ENCODE measurements at regions not wholly inside any gene's neighbourhood (a gene's known extent, or its start where the extent isn't known, plus 50 kb on each side); places are given as distances from the start of the nearest gene placed in this dataset.
A peak's percentile ranks its signal among the peaks of the same experiment; 100 is the strongest.

DNA sequence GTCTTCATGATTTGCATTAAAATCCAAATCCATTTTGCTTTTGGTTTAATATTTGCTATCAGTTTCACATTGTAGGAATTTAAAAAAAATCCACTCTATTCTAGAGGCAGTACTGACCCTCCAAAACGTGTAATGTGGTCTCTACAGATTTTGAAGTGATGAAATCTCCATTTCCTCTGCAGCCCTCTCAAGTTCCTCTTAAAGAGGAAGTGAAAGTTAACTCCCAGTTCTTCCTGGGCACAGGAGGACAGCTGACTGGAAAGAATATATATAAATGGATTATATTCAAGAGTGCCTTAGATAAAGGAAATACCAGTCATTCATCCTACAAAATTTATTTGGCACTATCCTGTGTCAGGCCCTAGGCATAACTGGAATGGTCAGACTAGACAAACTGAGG lies 83.5 kb upstream of the PLCL2 start:
- peak; percentile 3 to 43 for DNase-seq
- Histone ChIP-seq H3K9me3 (replicated peaks) (no peaks in the 10 kb centered on the region), H3K27me3 (no peaks in the 10 kb centered on the region), H3K4me3 (peak overlapping the region; percentile 11), H3K4me1 (peaks cover 21% of the 10 kb centered on the region), H3K36me3 (no peaks in the 10 kb centered on the region), H3K27ac (peak overlapping the region; percentile 38)

DNA sequence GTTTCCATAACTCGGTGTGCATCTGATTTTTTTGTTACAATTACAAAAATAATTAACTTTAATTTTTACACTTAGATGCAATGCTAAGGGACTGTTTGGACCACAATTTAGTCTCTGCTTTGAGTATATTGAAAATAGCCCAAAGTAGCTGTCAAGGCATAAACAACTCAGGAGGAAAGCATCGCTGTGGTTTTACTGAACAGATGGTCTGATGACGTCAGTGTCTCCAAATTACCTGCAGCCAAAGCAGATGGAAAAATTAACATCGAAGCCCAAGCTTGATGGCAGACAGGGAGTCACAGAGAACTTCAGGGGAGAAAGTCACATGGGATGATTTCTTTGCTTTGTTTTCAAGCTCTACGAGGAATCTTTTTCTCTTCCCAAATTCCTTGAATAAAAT lies 83.1 kb upstream of the PLCL2 start:
- peak; percentile 26 to 67 for DNase-seq
- Histone ChIP-seq H3K9me3 (replicated peaks) (no peaks in the 10 kb centered on the region), H3K27me3 (no peaks in the 10 kb centered on the region), H3K4me1 (peaks cover 21% of the 10 kb centered on the region), H3K36me3 (no peaks in the 10 kb centered on the region), H3K4me3 (peak overlapping the region; percentile 11), H3K27ac (peak overlapping the region; percentile 38)

DNA sequence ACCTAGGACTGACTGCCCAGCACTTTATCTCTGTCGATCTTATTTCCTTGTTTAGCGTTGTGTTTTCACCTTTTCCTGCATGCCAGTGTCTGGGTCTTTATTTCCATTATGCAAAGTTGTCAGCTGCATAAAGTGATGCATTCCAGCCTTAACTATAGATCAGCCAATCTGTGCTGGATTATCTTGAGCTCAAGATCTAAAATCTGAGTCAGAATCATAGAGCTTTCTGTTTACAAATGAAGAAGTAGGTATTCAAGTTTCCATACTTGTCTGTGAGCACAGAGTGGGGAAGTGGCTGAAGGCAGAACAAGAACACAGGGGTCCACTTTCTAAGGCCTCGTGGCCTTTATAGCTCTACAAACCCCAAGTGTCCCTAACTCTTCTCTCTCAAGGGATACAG lies 82.4 kb upstream of the PLCL2 start:
- Histone ChIP-seq H3K27ac (no peak overlapping the region), H3K27me3 (no peaks in the 10 kb centered on the region), H3K4me3 (no peak overlapping the region), H3K36me3 (no peaks in the 10 kb centered on the region), H3K9me3 (replicated peaks) (no peaks in the 10 kb centered on the region), H3K4me1 (peaks cover 21% of the 10 kb centered on the region)
- no peak for DNase-seq

DNA sequence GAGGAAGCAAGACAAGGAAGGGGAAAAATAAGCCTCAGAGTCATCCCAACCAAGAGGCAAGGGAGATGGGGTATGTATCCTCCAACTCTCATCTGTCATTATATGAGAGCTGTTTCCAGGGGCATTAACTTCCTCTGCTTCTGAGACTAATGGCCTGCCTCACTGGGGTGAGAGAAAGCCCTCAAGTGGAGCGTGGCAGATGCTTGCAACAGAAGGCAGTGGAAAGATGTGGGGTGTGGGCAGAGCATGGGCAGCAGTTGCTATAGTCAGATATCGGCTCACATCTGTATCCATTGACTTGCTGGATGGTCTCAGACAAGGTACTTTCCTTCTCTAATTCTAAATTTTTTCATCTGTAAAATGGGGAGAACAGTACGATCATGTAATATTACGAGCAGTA lies 81.7 kb upstream of the PLCL2 start:
- Histone ChIP-seq H3K27me3 (no peaks in the 10 kb centered on the region), H3K4me1 (peaks cover 21% of the 10 kb centered on the region), H3K4me3 (no peak overlapping the region), H3K36me3 (no peaks in the 10 kb centered on the region), H3K27ac (no peak overlapping the region), H3K9me3 (replicated peaks) (no peaks in the 10 kb centered on the region)
- DNase-seq, result no peak

DNA sequence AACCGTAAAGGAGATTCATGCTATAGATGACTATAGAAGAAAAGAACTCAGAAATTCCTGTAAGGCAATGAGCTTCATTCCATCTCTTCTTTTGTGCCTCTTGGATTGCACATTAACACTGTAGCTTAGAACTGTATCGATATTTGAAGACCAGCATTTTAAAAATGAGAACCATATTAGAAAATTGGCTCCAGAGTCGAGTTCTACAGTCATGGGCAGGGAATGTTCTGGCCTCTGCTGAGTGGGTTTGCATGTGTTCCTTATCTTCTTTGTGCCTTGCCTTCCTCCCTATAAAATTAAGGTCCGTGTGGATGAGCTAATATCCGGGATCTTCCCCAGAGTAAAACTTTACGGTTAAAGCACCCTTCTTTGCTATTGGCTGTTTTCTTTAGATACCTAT lies 77.4 kb upstream of the PLCL2 start:
- Histone ChIP-seq H3K36me3 (no peaks in the 10 kb centered on the region), H3K4me3 (no peak overlapping the region), H3K9me3 (replicated peaks) (no peaks in the 10 kb centered on the region), H3K27me3 (no peaks in the 10 kb centered on the region), H3K27ac (no peak overlapping the region), H3K4me1 (peaks cover under 1% of the 10 kb centered on the region; the same call in 1 of the 2 replicates)
- DNase-seq, result no peak

DNA sequence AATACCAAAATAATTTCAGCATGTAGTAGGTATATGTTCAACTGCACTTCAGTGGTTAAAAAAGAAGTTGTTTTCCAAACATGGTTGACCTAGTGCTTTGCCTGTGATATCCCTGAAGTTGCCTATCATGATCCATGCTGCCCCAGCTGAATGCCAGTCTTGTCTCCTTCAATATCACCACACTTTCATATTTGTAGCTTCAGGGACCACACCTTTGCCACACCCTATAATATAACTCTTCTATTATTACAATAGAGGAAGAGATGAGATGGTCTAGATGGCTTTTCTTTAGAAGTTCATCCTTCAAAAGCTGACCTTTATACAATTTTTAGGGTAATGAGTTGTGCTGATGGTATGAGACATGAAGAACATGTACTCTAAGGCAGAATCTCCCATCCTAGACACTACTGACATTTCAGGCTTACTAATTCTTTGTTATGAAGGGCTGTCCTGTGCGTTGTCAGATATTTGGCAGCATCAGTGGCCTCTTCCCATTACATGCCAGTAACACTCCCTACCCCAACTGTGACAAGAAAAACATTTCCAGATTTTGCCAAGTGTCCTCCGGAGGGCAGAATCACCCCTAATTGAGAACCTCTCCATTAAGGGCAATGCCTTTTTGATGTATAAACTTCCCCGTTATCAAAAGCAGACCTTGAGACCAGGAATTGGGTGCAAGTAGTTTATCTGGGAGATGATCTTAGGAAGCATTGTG lies 76.2 kb upstream of the PLCL2 start:
- H3K4me1 ChIP-seq, result peaks cover under 1% of the 10 kb centered on the region; the same call in 1 of the 2 replicates
- H3K36me3 ChIP-seq, result no peaks in the 10 kb centered on the region
- no peaks in the 10 kb centered on the region for H3K27me3 ChIP-seq
- H3K27ac ChIP-seq, result no peak overlapping the region
- no peak for DNase-seq
- H3K9me3 ChIP-seq (replicated peaks), result no peaks in the 10 kb centered on the region
- no peak overlapping the region for H3K4me3 ChIP-seq

DNA sequence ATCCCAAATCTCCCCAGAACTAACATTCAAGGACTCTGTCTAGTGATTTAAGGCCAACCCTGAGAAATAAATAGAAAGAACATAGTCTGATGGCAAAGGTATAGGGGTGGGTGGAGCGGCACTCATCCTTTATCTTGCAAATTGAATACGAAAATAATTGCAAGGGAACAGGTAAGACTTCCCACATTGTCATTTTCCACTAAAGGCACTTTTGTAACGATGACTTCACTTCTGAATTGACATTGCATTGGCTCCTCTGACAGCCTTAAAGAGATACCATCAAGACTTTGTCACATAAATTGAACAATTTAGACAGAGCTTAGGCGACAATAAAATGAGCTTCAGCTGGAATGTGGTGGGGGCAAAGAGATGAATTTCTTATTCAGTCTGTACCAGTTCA lies 75.3 kb upstream of the PLCL2 start:
- H3K27ac ChIP-seq, result no peak overlapping the region
- H3K9me3 ChIP-seq (replicated peaks), result no peaks in the 10 kb centered on the region
- no peak for DNase-seq
- peaks cover 3% of the 10 kb centered on the region; the same call in 1 of the 2 replicates for H3K4me1 ChIP-seq
- no peaks in the 10 kb centered on the region for H3K36me3 ChIP-seq
- H3K27me3 ChIP-seq, result no peaks in the 10 kb centered on the region
- H3K4me3 ChIP-seq, result no peak overlapping the region

DNA sequence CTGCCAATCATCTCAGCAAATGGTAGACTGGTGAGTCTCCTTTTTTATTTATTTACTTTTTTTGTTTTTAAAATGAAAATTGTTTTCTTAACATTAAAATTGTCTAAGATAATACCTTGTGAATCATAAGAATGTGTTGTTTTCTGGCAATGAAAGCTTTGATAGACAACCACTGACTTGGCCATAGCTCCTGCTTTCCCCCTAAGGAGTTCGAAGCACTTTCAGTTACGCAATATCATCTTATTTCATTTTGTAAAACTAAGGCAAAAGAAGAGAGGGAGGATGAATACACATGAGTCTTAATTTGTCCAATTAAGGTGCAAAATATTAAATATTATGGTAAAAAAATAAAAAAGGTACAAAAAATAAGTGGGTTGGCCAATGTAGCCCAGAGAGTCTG lies 74.8 kb upstream of the PLCL2 start:
- H3K4me1 ChIP-seq, result peaks cover 3% of the 10 kb centered on the region; the same call in 1 of the 2 replicates
- no peaks in the 10 kb centered on the region for H3K9me3 ChIP-seq (replicated peaks)
- DNase-seq, result no peak
- no peak overlapping the region for H3K4me3 ChIP-seq
- H3K27ac ChIP-seq, result no peak overlapping the region
- H3K27me3 ChIP-seq, result no peaks in the 10 kb centered on the region
- no peaks in the 10 kb centered on the region for H3K36me3 ChIP-seq

DNA sequence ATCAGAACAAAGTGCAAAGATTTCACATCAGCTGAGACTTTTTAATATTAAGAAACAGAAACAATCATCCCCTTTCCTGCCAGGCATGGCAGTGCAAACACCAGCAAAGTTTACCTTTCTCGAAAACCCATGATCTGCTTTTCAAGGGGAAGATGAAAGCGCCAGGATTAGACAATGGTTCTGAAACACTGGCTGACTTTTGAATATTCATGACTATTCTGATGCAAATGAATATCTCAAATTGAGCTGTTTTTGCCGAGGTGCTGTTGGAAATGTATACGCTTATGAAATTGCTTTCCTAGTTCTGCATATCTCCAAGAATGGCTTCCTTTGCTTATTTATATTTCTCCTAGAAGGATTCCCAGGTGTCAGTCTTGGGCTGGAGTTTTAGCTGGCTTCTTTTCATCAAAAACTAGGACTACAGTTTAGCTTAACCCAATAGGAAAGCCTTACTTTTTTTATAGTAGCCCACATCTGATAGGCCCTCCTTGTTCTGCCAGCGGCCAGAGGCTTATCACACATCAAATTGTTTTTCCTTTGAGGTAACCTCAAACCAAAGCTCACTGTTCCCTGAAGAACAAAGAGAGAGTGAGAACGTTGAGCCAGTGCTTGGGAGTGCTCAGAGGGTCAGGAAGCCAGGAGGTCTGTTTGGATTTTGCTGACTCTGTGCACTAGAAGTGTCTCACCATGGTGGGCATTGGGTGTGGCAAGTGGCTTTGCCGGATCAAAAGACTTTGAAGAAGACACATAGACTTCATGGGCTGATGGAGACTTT lies 74.0 kb upstream of the PLCL2 start:
- Histone ChIP-seq H3K27ac (no peak overlapping the region), H3K4me3 (no peak overlapping the region), H3K9me3 (replicated peaks) (no peaks in the 10 kb centered on the region), H3K4me1 (peaks cover 3% of the 10 kb centered on the region; the same call in 1 of the 2 replicates), H3K27me3 (no peaks in the 10 kb centered on the region), H3K36me3 (no peaks in the 10 kb centered on the region)
- DNase-seq, result no peak

DNA sequence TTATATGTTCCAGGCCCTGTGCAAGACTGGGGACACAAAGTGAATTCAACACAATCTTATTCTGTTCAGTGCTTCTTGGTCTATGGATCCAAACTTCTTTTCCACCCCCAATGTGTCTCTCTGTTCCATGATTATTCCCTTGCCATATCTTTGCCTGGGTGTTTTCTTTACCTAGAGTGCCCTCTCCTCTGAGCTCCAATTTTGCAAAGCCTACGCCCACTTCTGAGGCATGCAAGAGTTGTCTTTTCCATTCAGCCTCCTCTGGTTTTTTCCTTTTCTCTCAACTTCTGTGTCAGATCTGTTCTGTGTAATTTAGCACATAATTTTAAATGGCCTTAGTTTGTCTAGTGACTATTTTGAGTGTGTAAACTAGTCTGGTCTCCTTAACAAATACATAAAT lies 72.8 kb upstream of the PLCL2 start:
- Histone ChIP-seq H3K36me3 (no peaks in the 10 kb centered on the region), H3K9me3 (replicated peaks) (no peaks in the 10 kb centered on the region), H3K27ac (no peak overlapping the region), H3K27me3 (no peaks in the 10 kb centered on the region), H3K4me3 (no peak overlapping the region), H3K4me1 (peaks cover 3% of the 10 kb centered on the region; the same call in 1 of the 2 replicates)
- no peak for DNase-seq

DNA sequence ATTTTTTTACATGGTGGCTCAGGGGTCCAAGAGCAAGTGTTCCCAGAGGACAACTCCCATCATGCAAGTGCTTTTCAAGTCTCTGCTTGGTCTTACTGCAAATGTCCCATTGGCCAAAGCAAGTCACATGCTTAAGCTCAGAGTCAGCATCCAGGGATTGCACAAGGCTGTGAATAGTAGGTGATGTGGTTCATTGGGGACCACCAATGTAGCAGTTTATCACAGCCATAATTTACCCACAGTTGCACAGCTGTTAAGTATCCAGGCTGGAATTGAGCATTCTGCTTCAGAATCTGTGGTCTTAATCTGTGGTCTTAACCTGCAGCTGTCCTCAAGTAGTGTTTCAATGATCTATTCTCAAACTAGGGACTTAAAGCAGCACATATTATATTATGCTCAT lies 71.4 kb upstream of the PLCL2 start:
- no peak overlapping the region for H3K27ac ChIP-seq
- no peaks in the 10 kb centered on the region for H3K9me3 ChIP-seq (replicated peaks)
- no peaks in the 10 kb centered on the region for H3K27me3 ChIP-seq
- H3K4me3 ChIP-seq, result no peak overlapping the region
- H3K36me3 ChIP-seq, result no peaks in the 10 kb centered on the region
- peaks cover 5% of the 10 kb centered on the region; the same call in 1 of the 2 replicates for H3K4me1 ChIP-seq
- DNase-seq, result peak; percentile 44 to 75

DNA sequence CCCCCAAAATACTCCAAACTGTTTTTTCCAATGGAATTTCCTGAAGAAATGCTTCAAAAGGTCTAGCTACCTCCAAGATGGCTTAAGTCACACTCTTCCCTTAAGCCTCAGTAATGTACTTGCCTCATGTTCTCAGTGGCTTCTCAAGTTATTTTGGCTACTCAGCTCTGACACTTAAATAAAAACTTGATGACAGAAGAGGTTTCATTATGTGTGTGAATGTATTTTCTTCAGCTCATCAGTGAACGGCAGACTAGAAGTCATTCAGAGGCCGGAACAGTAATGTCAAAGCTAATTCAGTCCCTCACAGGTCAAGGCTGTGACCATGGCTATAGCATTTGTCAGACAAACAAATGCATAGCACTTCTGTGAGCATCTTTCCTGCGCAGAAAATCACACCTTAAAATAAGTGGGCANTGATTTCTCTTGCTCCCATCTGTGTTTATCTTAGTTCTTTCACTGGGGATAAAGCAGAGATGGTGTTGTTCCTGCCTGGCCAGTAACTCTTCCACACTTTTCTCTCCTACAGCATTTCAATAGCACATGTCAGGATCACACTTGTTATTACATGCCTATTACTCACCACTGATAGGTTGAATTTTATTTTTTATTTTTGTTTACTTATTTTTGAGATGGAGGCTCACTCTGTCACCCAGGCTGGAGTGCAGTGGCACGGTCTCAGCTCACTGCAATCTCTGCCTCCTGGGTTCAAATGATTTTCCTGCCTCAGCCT lies 68.5 kb upstream of the PLCL2 start:
- no peaks in the 10 kb centered on the region for H3K27me3 ChIP-seq
- H3K36me3 ChIP-seq, result no peaks in the 10 kb centered on the region
- H3K4me3 ChIP-seq, result no peak overlapping the region
- DNase-seq, result no peak
- no peak overlapping the region for H3K27ac ChIP-seq
- no peaks in the 10 kb centered on the region for H3K9me3 ChIP-seq (replicated peaks)
- peaks cover 5% of the 10 kb centered on the region; the same call in 1 of the 2 replicates for H3K4me1 ChIP-seq

DNA sequence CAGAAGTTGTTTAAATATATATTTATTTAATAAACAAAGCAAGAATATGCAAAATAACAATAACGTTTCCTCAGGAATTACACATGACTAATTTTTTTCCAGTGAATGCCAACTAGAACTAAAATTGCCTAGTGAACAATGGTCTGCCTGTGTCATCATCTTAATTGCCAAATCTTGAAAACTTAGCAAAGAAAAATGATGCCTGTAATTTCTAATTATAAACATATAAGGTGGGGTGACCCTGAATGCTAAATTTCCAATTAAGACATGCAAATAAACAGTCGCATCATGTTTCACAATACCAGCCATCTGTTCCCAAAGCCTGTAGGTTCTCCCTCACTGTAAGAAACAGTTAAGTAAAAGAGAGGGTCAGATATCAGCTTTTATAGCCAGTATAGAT lies 67.6 kb upstream of the PLCL2 start:
- Histone ChIP-seq H3K9me3 (replicated peaks) (no peaks in the 10 kb centered on the region), H3K27me3 (no peaks in the 10 kb centered on the region), H3K27ac (no peak overlapping the region), H3K36me3 (no peaks in the 10 kb centered on the region), H3K4me3 (no peak overlapping the region), H3K4me1 (peaks cover 5% of the 10 kb centered on the region; the same call in 1 of the 2 replicates)
- peak in 1 of 2 experiments; percentile 23 for DNase-seq

DNA sequence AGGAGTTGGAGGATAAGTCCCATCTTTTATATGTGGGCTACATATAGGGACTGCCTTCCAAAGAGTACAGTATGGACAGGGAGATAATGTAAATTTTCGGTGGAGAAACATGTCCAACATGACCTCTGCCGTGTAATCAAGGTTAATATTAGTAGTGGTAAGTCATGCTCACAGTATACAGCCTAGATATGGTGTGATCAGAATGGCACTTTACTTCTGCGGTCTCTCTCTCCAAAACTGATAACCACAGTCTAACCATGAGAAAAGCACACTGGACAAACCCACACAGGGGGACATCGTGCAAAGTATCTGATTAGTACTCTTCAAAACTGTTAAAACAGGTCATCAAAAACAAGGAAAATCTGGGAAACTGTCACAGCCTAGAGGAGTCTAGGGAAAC lies 66.6 kb upstream of the PLCL2 start:
- Histone ChIP-seq H3K4me3 (no peak overlapping the region), H3K9me3 (replicated peaks) (no peaks in the 10 kb centered on the region), H3K27me3 (no peaks in the 10 kb centered on the region), H3K4me1 (peaks cover 5% of the 10 kb centered on the region; the same call in 1 of the 2 replicates), H3K36me3 (no peaks in the 10 kb centered on the region), H3K27ac (no peak overlapping the region)
- no peak for DNase-seq

DNA sequence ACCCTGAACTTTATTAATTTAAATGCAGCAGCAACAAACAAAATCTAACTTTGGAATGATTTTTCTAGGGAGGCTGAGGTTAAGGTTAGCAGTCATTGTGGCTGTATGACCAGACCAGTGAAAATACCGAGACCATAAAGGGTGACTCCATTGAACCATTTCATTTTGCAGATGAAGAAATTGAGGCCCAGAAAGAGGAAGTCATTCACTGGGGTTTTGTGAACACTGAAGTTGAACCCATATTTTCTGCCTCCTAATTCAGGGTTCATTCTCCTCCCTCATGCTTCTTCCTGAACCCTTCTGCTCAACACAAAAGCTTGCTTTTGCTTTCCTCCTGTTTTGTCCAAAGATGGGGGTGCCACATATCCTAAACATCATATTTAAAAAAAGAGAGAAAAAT lies 65.8 kb upstream of the PLCL2 start:
- Histone ChIP-seq H3K4me1 (0 out of 2 replicates have a peak, but pooled peaks cover 2% of the 10 kb centered on the region), H3K9me3 (replicated peaks) (no peaks in the 10 kb centered on the region), H3K4me3 (no peak overlapping the region), H3K27me3 (no peaks in the 10 kb centered on the region), H3K36me3 (no peaks in the 10 kb centered on the region), H3K27ac (no peak overlapping the region)
- no peak for DNase-seq

Measured in SJCRH30 (cell line).